Ascending aorta (tissue), 2 donors: ENCODE measurements at regions not wholly inside any gene's neighbourhood (a gene's known extent, or its start where the extent isn't known, plus 50 kb on each side); places are given as distances from the start of the nearest gene placed in this dataset.

Source experiments
- DNase-seq, 2 donors: peaks; one replicate each; pipeline ENCODE4 v3.0.0-alpha.2; 2019; ENCODE audit warnings: low spot score in 2 of 2
- H3K27ac ChIP-seq, 2 donors: fragments of 200-600 bp; sonication (generic); one replicate each; pipeline ENCODE4 v1.5.1; 2016 to 2017; ENCODE audit warnings: mild to moderate bottlenecking in 1 of 2
- H3K27me3 ChIP-seq: fragments of 200-600 bp; sonication (generic); one replicate; pipeline ENCODE4 v1.5.1; 2017
- H3K36me3 ChIP-seq, 2 donors: fragments of 200-600 bp; sonication (generic); one replicate each; pipeline ENCODE4 v1.5.1; 2016
- H3K4me1 ChIP-seq, 2 donors: fragments of 200-600 bp; sonication (generic); one replicate each; pipeline ENCODE4 v1.5.1; 2016 to 2017; ENCODE audit warnings: mild to moderate bottlenecking in 1 of 2
- H3K4me3 ChIP-seq, 2 donors: fragments of 200-600 bp; sonication (generic); one replicate each; pipeline ENCODE4 v1.5.1; 2016 to 2017; ENCODE audit warnings: mild to moderate bottlenecking in 1 of 2
- H3K9me3 ChIP-seq, 2 donors: fragments of 200-600 bp; sonication (generic); one replicate each; pipeline ENCODE4 v1.5.1; 2016
- CTCF ChIP-seq, 3 experiments: fragments of 200-600 bp in 2 of 3; fragments of 450-650 bp in 1 of 3; sonication (generic) in 2 of 3; IDR thresholded peaks; one replicate each; pipeline ENCODE4 v1.5.1; 2016 to 2019; ENCODE audit warnings: antibody characterized with exemption in 3 of 3, mild to moderate bottlenecking in 1 of 3, moderate library complexity in 1 of 3
- intact Hi-C: fragments of 100-400 bp; cut with DNase I; formaldehyde crosslinking; loops from one replicate; pipeline ENCODE4 v1.15.1; 2023

GRCh38 chr10:28948046-28948445, 270.7 kb downstream of the BAMBI start:
- Histone ChIP-seq H3K36me3 (no peaks in the 10 kb centered on the region), H3K4me1 (no peaks in the 10 kb centered on the region), H3K4me3 (no peak overlapping the region), H3K9me3 (no peaks in the 10 kb centered on the region), H3K27me3 (no peaks in the 10 kb centered on the region), H3K27ac (no peak overlapping the region)
- DNase-seq, result no peak
- TF ChIP-seq CTCF (IDR thresholded peaks at IDR 0.05), result no peak
- intact Hi-C loops, result no loop called here

- no peaks in the 10 kb centered on the region for H3K9me3 ChIP-seq
- DNase-seq, result no peak
- H3K27ac ChIP-seq, result no peak overlapping the region
- intact Hi-C loops, result no loop called here
- TF ChIP-seq CTCF (IDR thresholded peaks at IDR 0.05), result no peak
- no peak overlapping the region for H3K4me3 ChIP-seq
- H3K36me3 ChIP-seq, result no peaks in the 10 kb centered on the region
- peaks cover 0 to 2% of the 10 kb centered on the region in 2 donors for H3K4me1 ChIP-seq
- H3K27me3 ChIP-seq, result no peaks in the 10 kb centered on the region
Observed at GRCh38 chr10:28949005-28950004, 272.0 kb downstream of the BAMBI start.

- no peak for DNase-seq
- no peak overlapping the region for H3K27ac ChIP-seq
- H3K4me1 ChIP-seq, result peaks cover 0 to 2% of the 10 kb centered on the region in 2 donors
- no peaks in the 10 kb centered on the region for H3K9me3 ChIP-seq
- no peaks in the 10 kb centered on the region for H3K27me3 ChIP-seq
- intact Hi-C loops, result no loop called here
- no peak overlapping the region for H3K4me3 ChIP-seq
- no peak for TF ChIP-seq CTCF (IDR thresholded peaks at IDR 0.05)
- no peaks in the 10 kb centered on the region for H3K36me3 ChIP-seq
Observed at GRCh38 chr10:28951484-28951883, 274.2 kb downstream of the BAMBI start.

- no peak for TF ChIP-seq CTCF (IDR thresholded peaks at IDR 0.05)
- Histone ChIP-seq H3K27ac (no peak overlapping the region), H3K27me3 (no peaks in the 10 kb centered on the region), H3K9me3 (no peaks in the 10 kb centered on the region), H3K36me3 (no peaks in the 10 kb centered on the region), H3K4me1 (peaks cover 0 to 2% of the 10 kb centered on the region in 2 donors), H3K4me3 (no peak overlapping the region)
- DNase-seq, result no peak
- intact Hi-C loops, result no loop called here
Observed at GRCh38 chr10:28952523-28952922, 275.2 kb downstream of the BAMBI start.

GRCh38 chr10:28954211-28954610, 276.9 kb downstream of the BAMBI start:
- TF ChIP-seq CTCF (IDR thresholded peaks at IDR 0.05), result no peak
- Histone ChIP-seq H3K36me3 (no peaks in the 10 kb centered on the region), H3K9me3 (no peaks in the 10 kb centered on the region), H3K27ac (no peak overlapping the region), H3K27me3 (no peaks in the 10 kb centered on the region), H3K4me3 (no peak overlapping the region), H3K4me1 (peaks cover 0 to 2% of the 10 kb centered on the region in 2 donors)
- no peak for DNase-seq
- intact Hi-C loops, result no loop called here
